HFFc6 (cell line): ENCODE measurements at regions not wholly inside any gene's neighbourhood (a gene's known extent, or its start where the extent isn't known, plus 50 kb on each side); places are given as distances from the start of the nearest gene placed in this dataset.
A peak's percentile ranks its signal among the peaks of the same experiment; 100 is the strongest.

Experiments
- DNase-seq: peaks from one replicate; pipeline ENCODE4 v3.0.0-alpha.2; 2018
- H3K27ac Mint-ChIP-seq: 2 replicates; pipeline ENCODE4 v1.8.0; 2020; ENCODE audit warnings: mild to moderate bottlenecking, mixed read lengths
- H3K27me3 Mint-ChIP-seq: 2 replicates; pipeline ENCODE4 v1.8.0; 2021; ENCODE audit warnings: mild to moderate bottlenecking, moderate library complexity, mixed read lengths; ENCODE audit not compliant: insufficient read depth
- H3K36me3 Mint-ChIP-seq: 2 replicates; pipeline ENCODE4 v1.8.0; 2021; ENCODE audit warnings: low read depth, mixed read lengths
- H3K4me1 Mint-ChIP-seq: 2 replicates; pipeline ENCODE4 v1.8.0; 2020; ENCODE audit warnings: low read depth, mixed read lengths
- H3K4me3 Mint-ChIP-seq: 2 replicates; pipeline ENCODE4 v1.8.0; 2020; ENCODE audit warnings: mild to moderate bottlenecking, moderate library complexity, mixed read lengths
- H3K9me3 Mint-ChIP-seq: 2 replicates; pipeline ENCODE4 v1.8.0; 2020; ENCODE audit warnings: mild to moderate bottlenecking, mixed read lengths
- TF ChIP-seq, protein P1 (sequence below): fragments of 200-600 bp; sonication (generic); IDR thresholded peaks from 2 replicates; pipeline ENCODE4 v1.5.0; 2021; ENCODE audit warnings: antibody characterized with exemption, mild to moderate bottlenecking

DNA sequence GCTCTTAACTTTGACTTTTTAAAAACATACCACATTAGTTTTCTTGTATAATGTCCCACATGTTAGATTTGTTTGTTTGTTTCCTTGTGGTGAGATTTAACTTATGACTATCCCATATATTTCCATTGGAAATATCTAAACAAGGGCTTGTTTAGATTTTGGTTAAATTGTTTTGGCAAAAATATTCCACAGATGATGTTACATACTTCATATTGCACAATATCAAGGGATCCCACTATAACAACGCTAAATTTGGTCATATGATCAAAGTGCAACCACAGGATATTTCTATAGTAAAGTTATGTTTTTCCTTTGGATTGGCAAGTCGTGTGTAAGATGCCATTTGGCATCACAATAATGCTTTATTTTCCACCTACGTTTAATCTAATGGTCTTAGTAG is 396.7 kb downstream of the TGFB2 start:
- H3K9me3 Mint-ChIP-seq: peaks cover 4% of the 10 kb centered on the region
- H3K4me3 Mint-ChIP-seq: no peak overlapping the region
- H3K36me3 Mint-ChIP-seq: no peaks in the 10 kb centered on the region
- TF ChIP-seq, protein P1, sequence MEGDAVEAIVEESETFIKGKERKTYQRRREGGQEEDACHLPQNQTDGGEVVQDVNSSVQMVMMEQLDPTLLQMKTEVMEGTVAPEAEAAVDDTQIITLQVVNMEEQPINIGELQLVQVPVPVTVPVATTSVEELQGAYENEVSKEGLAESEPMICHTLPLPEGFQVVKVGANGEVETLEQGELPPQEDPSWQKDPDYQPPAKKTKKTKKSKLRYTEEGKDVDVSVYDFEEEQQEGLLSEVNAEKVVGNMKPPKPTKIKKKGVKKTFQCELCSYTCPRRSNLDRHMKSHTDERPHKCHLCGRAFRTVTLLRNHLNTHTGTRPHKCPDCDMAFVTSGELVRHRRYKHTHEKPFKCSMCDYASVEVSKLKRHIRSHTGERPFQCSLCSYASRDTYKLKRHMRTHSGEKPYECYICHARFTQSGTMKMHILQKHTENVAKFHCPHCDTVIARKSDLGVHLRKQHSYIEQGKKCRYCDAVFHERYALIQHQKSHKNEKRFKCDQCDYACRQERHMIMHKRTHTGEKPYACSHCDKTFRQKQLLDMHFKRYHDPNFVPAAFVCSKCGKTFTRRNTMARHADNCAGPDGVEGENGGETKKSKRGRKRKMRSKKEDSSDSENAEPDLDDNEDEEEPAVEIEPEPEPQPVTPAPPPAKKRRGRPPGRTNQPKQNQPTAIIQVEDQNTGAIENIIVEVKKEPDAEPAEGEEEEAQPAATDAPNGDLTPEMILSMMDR: no peak
- peaks cover 2% of the 10 kb centered on the region; the same call in 1 of the 2 replicates for H3K27me3 Mint-ChIP-seq
- H3K4me1 Mint-ChIP-seq: no peaks in the 10 kb centered on the region
- no peak for DNase-seq
- H3K27ac Mint-ChIP-seq: no peak overlapping the region

DNA sequence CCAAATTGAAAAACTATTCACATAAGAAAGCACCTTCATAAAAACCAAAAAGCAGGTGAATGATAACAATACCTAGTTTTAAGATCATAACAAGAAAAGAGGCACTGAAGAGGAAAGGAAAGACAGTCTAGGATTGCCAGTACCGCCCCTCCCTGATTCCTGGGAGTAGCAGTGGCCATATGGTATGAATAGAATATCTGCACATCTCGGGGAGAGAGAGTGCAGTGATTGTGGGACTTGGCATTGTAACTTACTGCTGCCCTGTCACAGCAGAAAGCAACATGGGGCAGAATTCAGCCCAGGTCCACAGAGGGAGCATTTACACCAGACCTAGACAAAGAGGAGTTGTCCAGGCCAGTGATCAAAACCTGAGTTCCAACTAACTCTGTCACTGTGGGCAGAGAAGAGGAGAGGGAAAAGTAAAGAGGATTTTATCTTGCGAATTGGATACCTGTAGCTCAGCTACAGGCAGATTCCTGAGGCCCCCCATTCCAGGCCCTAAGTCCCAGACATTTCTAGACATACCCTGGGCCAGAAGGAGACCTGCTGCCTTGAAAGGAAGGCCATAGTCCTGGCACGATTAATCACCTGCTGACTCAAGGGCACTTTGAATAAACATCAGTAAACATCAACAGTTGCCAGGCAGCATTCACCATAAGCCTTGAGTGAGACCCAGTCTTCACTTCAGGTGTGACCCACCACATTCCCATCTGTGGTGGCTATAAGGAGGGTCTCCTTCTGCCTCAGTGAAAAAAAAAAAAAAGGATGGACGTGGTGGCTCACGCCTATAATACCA is 397.5 kb downstream of the TGFB2 start:
- H3K36me3 Mint-ChIP-seq: no peaks in the 10 kb centered on the region
- peaks cover 4% of the 10 kb centered on the region for H3K9me3 Mint-ChIP-seq
- no peak overlapping the region for H3K4me3 Mint-ChIP-seq
- peaks cover 2% of the 10 kb centered on the region; the same call in 1 of the 2 replicates for H3K27me3 Mint-ChIP-seq
- TF ChIP-seq, protein P1: no peak
- DNase-seq: no peak
- no peak overlapping the region for H3K27ac Mint-ChIP-seq
- peaks cover 3% of the 10 kb centered on the region for H3K4me1 Mint-ChIP-seq

DNA sequence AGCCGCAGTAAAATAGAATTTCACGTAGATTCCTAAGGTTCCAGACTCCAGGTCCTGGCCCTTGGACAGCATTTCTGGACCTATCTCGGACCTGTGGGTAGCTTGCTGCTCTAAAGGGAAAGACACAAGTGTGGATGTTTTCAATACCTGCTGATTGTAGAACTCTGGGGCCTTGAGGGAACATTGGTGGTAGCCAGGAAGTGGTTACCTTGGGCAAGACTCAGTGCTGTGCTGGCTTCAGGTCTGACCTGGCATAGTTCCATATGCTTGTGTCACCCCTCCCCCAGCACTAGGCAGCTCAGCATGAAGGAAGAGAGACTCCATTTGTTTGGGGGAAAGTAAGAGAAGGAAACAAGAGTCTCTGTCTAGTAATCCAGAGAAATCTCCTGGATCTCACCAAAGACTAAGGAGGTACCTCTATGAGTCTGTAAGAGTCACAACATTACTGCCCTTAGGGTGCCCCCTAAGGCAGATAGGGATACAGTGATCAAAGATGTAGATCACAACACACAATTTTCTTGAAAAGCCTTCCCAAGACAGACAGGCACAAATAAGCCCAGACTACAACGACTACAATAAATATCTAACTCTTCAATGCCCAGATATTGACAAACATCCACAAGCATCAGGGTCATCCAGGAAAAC is 398.8 kb downstream of the TGFB2 start:
- Mint-ChIP-seq H3K4me1 (peaks cover 13% of the 10 kb centered on the region), H3K36me3 (no peaks in the 10 kb centered on the region), H3K9me3 (peaks cover 4% of the 10 kb centered on the region), H3K4me3 (no peak overlapping the region), H3K27me3 (peaks cover 2% of the 10 kb centered on the region; the same call in 1 of the 2 replicates), H3K27ac (no peak overlapping the region)
- TF ChIP-seq, protein P1: no peak
- no peak for DNase-seq

- no peak overlapping the region for H3K4me3 Mint-ChIP-seq
- peaks cover 4% of the 10 kb centered on the region for H3K9me3 Mint-ChIP-seq
- peaks cover 2% of the 10 kb centered on the region for H3K27me3 Mint-ChIP-seq
- H3K36me3 Mint-ChIP-seq: no peaks in the 10 kb centered on the region
- H3K4me1 Mint-ChIP-seq: peaks cover 13% of the 10 kb centered on the region
- peak; percentile 21 for DNase-seq
- H3K27ac Mint-ChIP-seq: no peak overlapping the region
- TF ChIP-seq, protein P1: no peak
Measured at GRCh38 chr1:218748071-218748470, 402.9 kb downstream of the TGFB2 start.

GRCh38 chr1:218750216-218750970 is 405.3 kb downstream of the TGFB2 start:
- Mint-ChIP-seq H3K4me1 (peaks cover 13% of the 10 kb centered on the region), H3K27me3 (peaks cover 2% of the 10 kb centered on the region), H3K4me3 (no peak overlapping the region), H3K9me3 (peaks cover 5% of the 10 kb centered on the region), H3K27ac (no peak overlapping the region), H3K36me3 (no peaks in the 10 kb centered on the region; the same call in 1 of the 2 replicates)
- TF ChIP-seq, protein P1: no peak
- no peak for DNase-seq
